ENCODE measurements at regions not wholly inside any gene's neighbourhood (a gene's known extent, or its start where the extent isn't known, plus 50 kb on each side); places are given as distances from the start of the nearest gene placed in this dataset.

DNA sequence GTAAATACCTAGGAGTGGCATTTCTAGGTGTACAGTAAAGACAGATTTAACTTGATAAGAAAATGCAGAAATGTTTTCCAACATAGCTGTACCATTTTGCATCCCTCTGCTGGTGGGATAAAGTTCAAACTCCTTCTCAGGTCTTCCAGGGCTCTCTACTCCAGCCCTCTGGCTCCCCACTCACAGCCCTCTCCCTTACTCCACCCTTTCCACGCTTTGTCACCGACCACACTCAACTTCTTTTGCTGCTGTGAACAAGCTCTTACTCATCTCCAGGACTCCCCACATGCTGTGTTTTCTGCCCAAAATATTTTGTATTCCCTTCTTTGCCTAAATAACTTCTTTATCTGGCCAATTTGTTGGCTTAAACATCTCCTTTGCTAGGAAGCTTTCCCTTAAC is 90.6 kb upstream of the OSMR start:
- no peak for TF ChIP-seq POLR2AphosphoS5 (IDR thresholded peaks at IDR 0.05; ENCODE audit: low read depth, low read length)
- TF ChIP-seq TAF1 (IDR thresholded peaks at IDR 0.05; ENCODE audit: borderline replicate concordance, insufficient read depth, low read length), result no peak
- TF ChIP-seq, protein P1, sequence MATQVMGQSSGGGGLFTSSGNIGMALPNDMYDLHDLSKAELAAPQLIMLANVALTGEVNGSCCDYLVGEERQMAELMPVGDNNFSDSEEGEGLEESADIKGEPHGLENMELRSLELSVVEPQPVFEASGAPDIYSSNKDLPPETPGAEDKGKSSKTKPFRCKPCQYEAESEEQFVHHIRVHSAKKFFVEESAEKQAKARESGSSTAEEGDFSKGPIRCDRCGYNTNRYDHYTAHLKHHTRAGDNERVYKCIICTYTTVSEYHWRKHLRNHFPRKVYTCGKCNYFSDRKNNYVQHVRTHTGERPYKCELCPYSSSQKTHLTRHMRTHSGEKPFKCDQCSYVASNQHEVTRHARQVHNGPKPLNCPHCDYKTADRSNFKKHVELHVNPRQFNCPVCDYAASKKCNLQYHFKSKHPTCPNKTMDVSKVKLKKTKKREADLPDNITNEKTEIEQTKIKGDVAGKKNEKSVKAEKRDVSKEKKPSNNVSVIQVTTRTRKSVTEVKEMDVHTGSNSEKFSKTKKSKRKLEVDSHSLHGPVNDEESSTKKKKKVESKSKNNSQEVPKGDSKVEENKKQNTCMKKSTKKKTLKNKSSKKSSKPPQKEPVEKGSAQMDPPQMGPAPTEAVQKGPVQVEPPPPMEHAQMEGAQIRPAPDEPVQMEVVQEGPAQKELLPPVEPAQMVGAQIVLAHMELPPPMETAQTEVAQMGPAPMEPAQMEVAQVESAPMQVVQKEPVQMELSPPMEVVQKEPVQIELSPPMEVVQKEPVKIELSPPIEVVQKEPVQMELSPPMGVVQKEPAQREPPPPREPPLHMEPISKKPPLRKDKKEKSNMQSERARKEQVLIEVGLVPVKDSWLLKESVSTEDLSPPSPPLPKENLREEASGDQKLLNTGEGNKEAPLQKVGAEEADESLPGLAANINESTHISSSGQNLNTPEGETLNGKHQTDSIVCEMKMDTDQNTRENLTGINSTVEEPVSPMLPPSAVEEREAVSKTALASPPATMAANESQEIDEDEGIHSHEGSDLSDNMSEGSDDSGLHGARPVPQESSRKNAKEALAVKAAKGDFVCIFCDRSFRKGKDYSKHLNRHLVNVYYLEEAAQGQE (IDR thresholded peaks at IDR 0.05; ENCODE audit: insufficient read depth in 1 of 2, low read depth in 2 of 2, low read length in 2 of 2), result no peak
- TF ChIP-seq SIN3A (IDR thresholded peaks at IDR 0.05; ENCODE audit: borderline replicate concordance, insufficient read depth, low read length), result no peak

Data from PFSK-1 (cell line).